Thymus (tissue), 11 donors: ENCODE measurements at regions not wholly inside any gene's neighbourhood (a gene's known extent, or its start where the extent isn't known, plus 50 kb on each side); places are given as distances from the start of the nearest gene placed in this dataset.

ENCODE experiments used
- DNase-seq, 9 donors: peaks; one replicate each; pipeline ENCODE4 v3.0.0-alpha.2; 2013; ENCODE audit warnings: low spot score in 9 of 9, low read depth in 6 of 9, missing footprints in 1 of 9
- H3K27ac ChIP-seq, 2 donors: one replicate each; pipeline ENCODE4 v1.5.1; 2013; ENCODE audit warnings: control low read depth in 1 of 2, low read depth in 1 of 2, low read length in 1 of 2, mild to moderate bottlenecking in 1 of 2, moderate library complexity in 1 of 2
- H3K27me3 ChIP-seq, 2 donors: one replicate each; pipeline ENCODE4 v1.5.1; 2013; ENCODE audit warnings: low read length in 1 of 2; ENCODE audit not compliant: control insufficient read depth in 2 of 2, insufficient read depth in 1 of 2
- H3K36me3 ChIP-seq, 2 donors: one replicate each; pipeline ENCODE4 v1.5.1; 2013; ENCODE audit warnings: low read length in 1 of 2, mild to moderate bottlenecking in 1 of 2, moderate library complexity in 1 of 2; ENCODE audit not compliant: control insufficient read depth in 2 of 2, insufficient read depth in 2 of 2
- H3K4me1 ChIP-seq, 2 donors: one replicate each; pipeline ENCODE4 v1.5.1; 2013; ENCODE audit warnings: low read length in 2 of 2; ENCODE audit not compliant: control insufficient read depth in 2 of 2, insufficient read depth in 2 of 2
- H3K4me3 ChIP-seq, 2 donors: one replicate each; pipeline ENCODE4 v1.5.1; 2013; ENCODE audit warnings: low read length in 2 of 2, control low read depth in 1 of 2, mild to moderate bottlenecking in 1 of 2
- H3K9me3 ChIP-seq, 2 donors: one replicate each; pipeline ENCODE4 v1.5.1; 2013; ENCODE audit warnings: low read length in 1 of 2, mild to moderate bottlenecking in 1 of 2; ENCODE audit not compliant: control insufficient read depth in 2 of 2, insufficient read depth in 1 of 2
- WGBS: extraction: QIAGEN DNeasy Blood & Tissue Kit; methylation state at CpG from one replicate; pipeline ENCODE4 v1.1.7; 2013; 5-methylcytosine and 5-hydroxymethylcytosine counted together
- donor health status: healthy.

GRCh38 chr11:79918846-79919245 lies 478.0 kb upstream of the TENM4 start:
- H3K9me3 ChIP-seq: no peaks in the 10 kb centered on the region
- WGBS: 67% methylated on average over 1 of the region's 1 CpG
- no peak overlapping the region for H3K27ac ChIP-seq
- DNase-seq: no peak
- H3K36me3 ChIP-seq: no peaks in the 10 kb centered on the region
- no peaks in the 10 kb centered on the region for H3K4me1 ChIP-seq
- H3K27me3 ChIP-seq: no peaks in the 10 kb centered on the region
- no peak overlapping the region for H3K4me3 ChIP-seq

GRCh38 chr11:79906164-79906563 lies 465.3 kb upstream of the TENM4 start:
- Histone ChIP-seq H3K4me3 (no peak overlapping the region), H3K36me3 (no peaks in the 10 kb centered on the region), H3K27ac (no peak overlapping the region), H3K4me1 (no peaks in the 10 kb centered on the region), H3K27me3 (no peaks in the 10 kb centered on the region), H3K9me3 (no peaks in the 10 kb centered on the region)
- 94% methylated on average over 8 of the region's 8 CpGs for WGBS
- DNase-seq: no peak

DNA sequence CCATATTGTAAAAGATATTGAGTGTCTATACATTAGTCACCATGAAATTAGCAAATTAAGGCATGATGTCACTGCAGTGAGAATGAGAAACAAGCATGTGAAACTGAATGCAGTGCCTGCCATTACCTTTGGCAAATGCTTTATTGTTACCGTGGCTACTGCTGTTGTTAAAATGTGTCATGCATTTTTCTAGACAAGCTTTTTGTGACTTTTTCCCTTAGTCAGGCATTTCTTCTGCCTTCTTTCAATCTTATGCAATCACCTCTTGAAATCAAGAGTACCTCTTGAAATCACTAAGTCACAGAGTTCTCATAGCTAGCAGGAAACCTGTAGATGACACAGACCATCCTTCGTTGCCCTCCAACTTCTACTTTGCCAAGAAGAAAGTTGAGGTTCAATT lies 461.7 kb upstream of the TENM4 start:
- Histone ChIP-seq H3K4me3 (no peak overlapping the region), H3K9me3 (no peaks in the 10 kb centered on the region), H3K27me3 (no peaks in the 10 kb centered on the region), H3K36me3 (no peaks in the 10 kb centered on the region), H3K27ac (no peak overlapping the region), H3K4me1 (no peaks in the 10 kb centered on the region)
- no peak for DNase-seq
- 89% methylated on average over 2 of the region's 2 CpGs for WGBS

- Histone ChIP-seq H3K4me3 (no peak overlapping the region), H3K27me3 (no peaks in the 10 kb centered on the region), H3K9me3 (no peaks in the 10 kb centered on the region), H3K4me1 (no peaks in the 10 kb centered on the region), H3K27ac (no peak overlapping the region), H3K36me3 (no peaks in the 10 kb centered on the region)
- WGBS: 84% methylated on average over 1 of the region's 1 CpG
- no peak for DNase-seq
Measured at GRCh38 chr11:79897896-79898295, 457.1 kb upstream of the TENM4 start.

DNA sequence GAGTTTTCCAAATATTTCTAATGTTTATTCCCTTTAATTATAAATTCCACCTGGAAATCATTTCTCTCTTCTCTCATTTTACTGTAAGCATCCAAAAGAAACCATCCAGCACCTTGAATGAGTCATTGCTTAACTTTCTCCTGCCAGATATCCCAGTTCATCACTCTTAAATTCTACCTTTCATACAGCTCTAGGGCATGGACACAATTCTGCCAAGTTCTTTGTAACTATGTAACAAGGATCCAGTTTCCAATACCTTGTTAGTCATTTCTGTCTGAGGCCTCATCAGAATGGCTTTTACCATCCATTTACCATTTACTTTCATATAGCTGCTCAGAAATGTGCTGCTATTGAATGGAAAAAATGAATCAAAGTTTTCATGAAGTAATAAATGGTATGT lies 455.4 kb upstream of the TENM4 start:
- H3K27me3 ChIP-seq: no peaks in the 10 kb centered on the region
- H3K9me3 ChIP-seq: no peaks in the 10 kb centered on the region
- H3K27ac ChIP-seq: no peak overlapping the region
- no peaks in the 10 kb centered on the region for H3K4me1 ChIP-seq
- no peak for DNase-seq
- no peaks in the 10 kb centered on the region for H3K36me3 ChIP-seq
- no peak overlapping the region for H3K4me3 ChIP-seq

DNA sequence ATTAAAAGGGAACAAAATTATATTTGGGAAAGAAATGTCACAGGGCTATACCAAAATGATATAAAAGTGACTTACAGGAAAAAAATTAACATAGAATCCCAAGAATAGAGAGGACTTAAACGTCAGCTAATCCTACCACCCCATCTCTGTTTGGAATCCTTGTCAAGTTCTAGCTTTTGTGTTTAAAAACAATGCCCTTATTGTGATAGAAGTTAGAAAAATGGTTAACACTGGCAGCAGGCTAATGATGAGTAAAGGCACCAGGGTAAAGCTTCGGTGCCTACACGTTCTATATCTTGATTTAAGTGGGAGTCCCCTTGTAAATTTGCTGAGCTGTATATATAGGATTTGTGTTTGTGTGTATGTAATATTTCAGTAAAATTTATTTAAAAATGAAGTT lies 453.3 kb upstream of the TENM4 start:
- H3K27me3 ChIP-seq: no peaks in the 10 kb centered on the region
- H3K9me3 ChIP-seq: no peaks in the 10 kb centered on the region
- no peaks in the 10 kb centered on the region for H3K36me3 ChIP-seq
- 70% methylated on average over 3 of the region's 3 CpGs for WGBS
- H3K27ac ChIP-seq: no peak overlapping the region
- no peaks in the 10 kb centered on the region for H3K4me1 ChIP-seq
- no peak overlapping the region for H3K4me3 ChIP-seq
- no peak for DNase-seq

DNA sequence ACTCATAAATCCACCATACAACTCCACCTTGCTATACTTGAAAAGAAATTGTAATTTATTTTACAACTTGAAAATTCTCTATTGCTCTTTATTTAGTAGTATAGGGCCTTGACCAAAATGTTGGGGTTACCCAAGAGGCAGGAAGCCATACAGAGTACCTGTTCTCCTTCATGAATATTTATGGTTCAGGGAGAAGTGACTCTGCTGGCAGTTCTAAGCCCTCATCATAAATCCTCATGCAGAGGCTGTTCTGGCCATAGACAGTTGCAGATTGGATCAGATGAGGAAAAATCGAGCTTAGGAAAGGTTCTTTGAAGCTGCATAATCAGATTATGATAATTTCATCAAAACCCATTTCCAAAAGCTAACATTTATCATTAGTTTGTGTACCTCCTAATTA lies 449.4 kb upstream of the TENM4 start:
- Histone ChIP-seq H3K9me3 (no peaks in the 10 kb centered on the region), H3K27me3 (no peaks in the 10 kb centered on the region), H3K4me1 (no peaks in the 10 kb centered on the region), H3K4me3 (no peak overlapping the region), H3K27ac (no peak overlapping the region), H3K36me3 (no peaks in the 10 kb centered on the region)
- 57% methylated on average over 1 of the region's 1 CpG for WGBS
- no peak for DNase-seq

DNA sequence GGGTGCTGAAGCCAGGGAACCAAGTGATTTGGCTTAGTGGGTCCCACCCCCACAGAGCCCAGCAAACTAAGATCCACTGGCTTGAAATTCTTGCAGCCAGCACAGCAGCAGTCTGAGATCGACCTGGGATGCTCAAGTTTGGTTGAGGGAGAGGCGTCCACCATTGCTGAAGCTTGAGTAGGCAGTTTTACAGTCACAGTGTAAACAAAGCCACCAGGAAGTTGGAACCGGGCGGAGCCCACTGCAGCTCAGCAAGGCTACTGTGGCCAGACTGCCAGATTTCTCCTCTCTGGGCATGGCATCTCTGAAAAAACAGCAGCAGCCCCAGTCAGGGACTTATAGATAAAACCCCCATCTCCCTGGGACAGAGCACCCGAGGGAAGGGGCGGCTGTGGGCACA lies 424.1 kb upstream of the TENM4 start:
- DNase-seq: no peak
- Histone ChIP-seq H3K9me3 (peaks cover 0 to 4% of the 10 kb centered on the region in 2 donors), H3K27ac (no peak overlapping the region), H3K4me1 (no peaks in the 10 kb centered on the region), H3K4me3 (no peak overlapping the region), H3K27me3 (no peaks in the 10 kb centered on the region), H3K36me3 (no peaks in the 10 kb centered on the region)
- WGBS: 80% methylated on average over 6 of the region's 6 CpGs

DNA sequence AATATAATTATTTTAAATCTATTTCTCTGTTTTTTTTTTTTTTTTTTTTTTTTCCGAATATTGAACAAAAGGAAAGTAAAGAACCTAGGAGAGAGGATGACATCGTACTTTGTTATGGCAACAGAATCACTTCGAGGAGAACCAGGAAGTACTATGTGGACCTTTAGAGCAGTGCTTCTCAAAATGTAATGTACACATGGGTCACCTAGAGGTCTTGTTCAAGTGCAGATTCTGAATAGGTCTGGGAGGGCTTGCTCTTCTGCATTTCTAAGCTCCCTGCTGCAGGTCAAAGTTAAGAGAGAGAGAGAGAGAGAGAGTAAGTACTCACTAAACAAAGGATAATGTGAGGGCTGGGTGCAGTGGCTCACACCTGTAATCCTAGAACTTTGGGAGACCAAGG lies 419.5 kb upstream of the TENM4 start:
- H3K27ac ChIP-seq: no peak overlapping the region
- no peaks in the 10 kb centered on the region for H3K36me3 ChIP-seq
- peaks cover 0 to 4% of the 10 kb centered on the region in 2 donors for H3K9me3 ChIP-seq
- WGBS: 77% methylated on average over 3 of the region's 3 CpGs
- H3K4me1 ChIP-seq: no peaks in the 10 kb centered on the region
- no peaks in the 10 kb centered on the region for H3K27me3 ChIP-seq
- DNase-seq: no peak
- no peak overlapping the region for H3K4me3 ChIP-seq
